NB4 (cell line): ENCODE measurements at regions not wholly inside any gene's neighbourhood (a gene's known extent, or its start where the extent isn't known, plus 50 kb on each side); places are given as distances from the start of the nearest gene placed in this dataset.

Experiments
- DNase-seq: peaks from one replicate; pipeline ENCODE4 v3.0.0; 2010; ENCODE audit warnings: low read depth
- H3K4me3 ChIP-seq: one replicate; pipeline ENCODE4 v1.5.1; 2011; ENCODE audit warnings: mild to moderate bottlenecking, low read depth, low read length, moderate library complexity
- CTCF ChIP-seq: IDR thresholded peaks from one replicate; pipeline ENCODE4 v1.5.1; 2012; ENCODE audit warnings: low read depth, low read length
- MYC ChIP-seq: IDR thresholded peaks from 2 replicates; pipeline ENCODE4 v1.6.1; 2011; ENCODE audit warnings: low read depth, low read length
- POLR2A ChIP-seq: IDR thresholded peaks from 2 replicates; pipeline ENCODE4 v1.6.1; 2011; ENCODE audit warnings: mild to moderate bottlenecking; ENCODE audit not compliant: insufficient read length; ENCODE audit errors: extremely low read depth
- TF ChIP-seq, protein P1 (sequence below): IDR thresholded peaks from 2 replicates; pipeline ENCODE4 v1.6.1; 2011; ENCODE audit warnings: low read depth, low read length

DNA sequence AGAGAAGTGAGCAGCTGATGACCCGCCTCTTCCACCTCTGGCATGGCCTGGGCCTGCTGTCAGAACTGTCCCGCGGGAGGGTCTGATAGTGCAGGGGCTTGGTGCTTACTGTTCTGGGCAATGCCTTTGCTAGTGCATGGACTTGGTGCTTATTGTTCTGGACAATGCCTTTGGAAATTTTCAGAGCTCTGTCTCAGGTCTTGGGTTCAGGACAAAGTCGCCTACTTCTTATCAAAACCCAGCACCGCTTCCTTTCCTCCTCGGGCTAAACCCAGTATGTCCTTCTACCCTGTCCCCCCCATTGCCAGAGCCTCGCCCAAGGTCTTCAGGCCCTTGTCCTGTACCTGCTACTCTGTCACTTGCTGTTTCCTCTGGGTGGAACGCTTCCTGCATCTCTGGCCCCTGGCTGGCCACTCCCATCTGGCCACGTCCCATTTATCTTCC is 149.6 kb downstream of the ACKR3 start:
- no peak for DNase-seq
- TF ChIP-seq CTCF (no peak), POLR2A (no peak)
- no peak overlapping the region for H3K4me3 ChIP-seq

- TF ChIP-seq MYC (no peak), CTCF (no peak), POLR2A (no peak)
- TF ChIP-seq, protein P1, sequence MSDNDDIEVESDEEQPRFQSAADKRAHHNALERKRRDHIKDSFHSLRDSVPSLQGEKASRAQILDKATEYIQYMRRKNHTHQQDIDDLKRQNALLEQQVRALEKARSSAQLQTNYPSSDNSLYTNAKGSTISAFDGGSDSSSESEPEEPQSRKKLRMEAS: no peak
- no peak overlapping the region for H3K4me3 ChIP-seq
- DNase-seq: no peak
Observed at GRCh38 chr2:236720974-236721540, 151.4 kb downstream of the ACKR3 start.

DNA sequence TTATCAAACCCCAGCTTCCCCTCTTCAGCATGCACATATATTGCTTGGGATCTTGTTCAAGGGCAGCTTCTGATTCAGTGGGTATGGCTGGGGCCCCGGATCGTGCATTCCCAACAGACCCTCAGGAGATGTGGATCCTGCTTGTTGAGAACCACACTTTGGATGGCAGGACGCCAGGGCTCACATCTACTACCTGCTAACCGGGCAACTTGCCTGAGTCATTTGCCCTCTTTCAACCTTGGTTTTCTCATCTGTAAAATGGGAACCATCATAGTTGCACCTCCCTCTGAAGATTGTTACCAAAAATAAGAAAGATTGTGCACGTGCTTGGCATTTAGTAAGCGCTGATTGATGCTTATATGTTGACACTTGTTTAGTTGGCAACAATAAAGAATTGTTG is 154.6 kb downstream of the ACKR3 start:
- no peak for DNase-seq
- H3K4me3 ChIP-seq: no peak overlapping the region
- no peak for TF ChIP-seq POLR2A
- TF ChIP-seq MYC: no peak
- TF ChIP-seq, protein P1: no peak
- TF ChIP-seq CTCF: no peak

DNA sequence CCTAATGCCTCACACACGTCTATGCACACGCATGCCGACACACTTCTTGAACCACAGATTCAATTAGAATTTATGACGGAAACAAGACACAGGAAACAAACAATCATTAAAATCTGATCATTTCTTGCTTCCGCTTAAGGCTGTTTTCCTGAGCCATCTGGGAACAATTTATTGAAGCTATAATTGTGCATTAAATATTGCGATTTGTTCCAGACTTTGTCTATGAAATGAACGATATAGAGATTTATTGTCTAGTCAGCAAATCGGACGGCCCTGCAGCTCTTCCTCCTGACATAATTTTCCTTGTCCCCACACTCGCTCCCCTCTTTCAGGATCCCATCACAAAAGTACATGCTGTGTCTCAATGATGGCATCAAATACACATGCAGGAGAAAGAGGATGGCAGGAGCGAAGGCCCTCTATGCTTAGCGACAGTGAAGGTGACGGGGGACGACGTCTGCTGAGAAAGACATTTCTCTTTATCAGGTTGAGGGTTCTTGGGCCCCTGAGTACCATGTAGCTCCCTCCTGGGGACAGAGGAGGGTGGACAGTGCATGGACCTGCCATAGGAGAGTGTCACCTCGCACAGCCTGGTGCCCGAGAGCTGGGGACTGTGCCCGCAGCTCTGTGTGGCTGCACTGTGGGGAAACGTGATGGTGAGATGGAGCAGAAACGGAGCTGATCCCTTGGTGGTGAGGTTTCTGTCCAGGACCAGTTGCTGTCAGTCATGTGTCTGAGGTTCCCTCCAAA is 157.3 kb downstream of the ACKR3 start:
- TF ChIP-seq CTCF (no peak), MYC (no peak), POLR2A (no peak)
- TF ChIP-seq, protein P1: no peak
- no peak for DNase-seq
- H3K4me3 ChIP-seq: no peak overlapping the region

DNA sequence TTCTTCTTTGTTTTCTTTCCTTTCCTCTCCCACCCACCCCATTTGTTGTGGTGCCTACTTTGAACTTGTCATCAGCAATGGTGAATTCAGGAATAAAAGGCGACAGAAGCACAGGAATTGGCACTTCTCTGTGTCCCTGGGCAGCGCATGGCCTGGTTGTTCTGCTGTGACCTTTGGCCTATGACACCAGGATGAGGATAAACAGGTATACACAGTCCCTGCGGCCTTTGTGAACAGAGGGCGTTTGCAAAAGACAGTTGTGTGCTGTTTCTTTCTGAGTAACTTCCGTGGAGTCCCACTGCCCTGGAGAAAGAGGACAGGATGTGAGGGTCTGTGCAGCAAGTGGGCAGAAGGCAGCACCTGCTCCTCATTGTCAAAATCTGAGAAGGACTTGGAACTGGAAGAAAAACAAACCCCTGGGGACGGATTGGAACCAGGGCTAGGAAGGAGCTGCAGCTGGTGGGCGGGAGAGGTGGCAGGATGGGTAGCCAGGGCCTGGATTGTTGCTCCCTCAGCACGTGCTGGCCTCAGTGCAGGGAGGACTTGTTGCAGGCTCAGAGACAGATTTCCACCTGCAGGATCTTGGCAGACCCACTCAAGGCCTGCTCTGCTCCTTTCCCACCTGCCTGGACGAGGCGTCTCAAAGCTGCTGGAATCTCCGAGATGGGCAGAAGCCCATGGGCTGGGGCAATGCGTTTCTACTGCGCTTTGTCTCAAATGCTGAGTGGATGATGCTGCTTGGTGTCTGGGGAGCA is 159.5 kb downstream of the ACKR3 start:
- no peak overlapping the region for H3K4me3 ChIP-seq
- no peak for DNase-seq
- TF ChIP-seq POLR2A: no peak
- TF ChIP-seq CTCF: no peak
- no peak for TF ChIP-seq MYC
- TF ChIP-seq, protein P1: no peak
